Fibroblast of mammary gland (primary cell): ENCODE measurements at regions not wholly inside any gene's neighbourhood (a gene's known extent, or its start where the extent isn't known, plus 50 kb on each side); places are given as distances from the start of the nearest gene placed in this dataset.
A peak's percentile ranks its signal among the peaks of the same experiment; 100 is the strongest.

Source experiments
- DNase-seq: peaks from one replicate; pipeline ENCODE4 v3.0.0-alpha.2; 2010; ENCODE audit warnings: low read depth
- H3K4me3 ChIP-seq: 2 replicates; pipeline ENCODE4 v1.5.1; 2011; ENCODE audit warnings: low read depth, mild to moderate bottlenecking, low read length, moderate library complexity; ENCODE audit not compliant: control insufficient read depth
- TF ChIP-seq, protein P1 (sequence below): conservative IDR thresholded peaks from 2 replicates; pipeline ENCODE4 v1.5.1; 2011; ENCODE audit warnings: low read depth, low read length, inconsistent platforms; ENCODE audit not compliant: control insufficient read depth, insufficient read depth

DNA sequence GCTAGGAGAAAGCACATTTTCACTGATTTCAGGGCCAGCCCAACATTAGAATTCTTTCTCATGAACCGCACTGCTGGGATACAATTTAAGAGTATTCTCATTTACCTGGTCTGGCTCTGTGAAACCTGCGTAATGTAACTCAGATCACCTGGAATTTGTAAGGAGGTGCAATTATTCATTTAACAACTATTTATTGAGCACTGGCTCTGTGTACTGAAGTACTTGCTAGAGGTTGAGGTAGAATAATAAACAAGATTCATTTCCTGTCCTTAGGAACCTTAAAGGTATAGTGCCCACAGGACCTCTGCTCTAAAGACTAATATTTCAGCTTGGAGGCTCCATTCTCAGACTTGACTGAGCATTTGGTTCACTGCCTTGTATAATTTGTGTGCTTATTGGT is 242.2 kb upstream of the ZPLD1 start:
- H3K4me3 ChIP-seq: no peak overlapping the region
- DNase-seq: no peak
- TF ChIP-seq, protein P1, sequence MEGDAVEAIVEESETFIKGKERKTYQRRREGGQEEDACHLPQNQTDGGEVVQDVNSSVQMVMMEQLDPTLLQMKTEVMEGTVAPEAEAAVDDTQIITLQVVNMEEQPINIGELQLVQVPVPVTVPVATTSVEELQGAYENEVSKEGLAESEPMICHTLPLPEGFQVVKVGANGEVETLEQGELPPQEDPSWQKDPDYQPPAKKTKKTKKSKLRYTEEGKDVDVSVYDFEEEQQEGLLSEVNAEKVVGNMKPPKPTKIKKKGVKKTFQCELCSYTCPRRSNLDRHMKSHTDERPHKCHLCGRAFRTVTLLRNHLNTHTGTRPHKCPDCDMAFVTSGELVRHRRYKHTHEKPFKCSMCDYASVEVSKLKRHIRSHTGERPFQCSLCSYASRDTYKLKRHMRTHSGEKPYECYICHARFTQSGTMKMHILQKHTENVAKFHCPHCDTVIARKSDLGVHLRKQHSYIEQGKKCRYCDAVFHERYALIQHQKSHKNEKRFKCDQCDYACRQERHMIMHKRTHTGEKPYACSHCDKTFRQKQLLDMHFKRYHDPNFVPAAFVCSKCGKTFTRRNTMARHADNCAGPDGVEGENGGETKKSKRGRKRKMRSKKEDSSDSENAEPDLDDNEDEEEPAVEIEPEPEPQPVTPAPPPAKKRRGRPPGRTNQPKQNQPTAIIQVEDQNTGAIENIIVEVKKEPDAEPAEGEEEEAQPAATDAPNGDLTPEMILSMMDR: no peak

DNA sequence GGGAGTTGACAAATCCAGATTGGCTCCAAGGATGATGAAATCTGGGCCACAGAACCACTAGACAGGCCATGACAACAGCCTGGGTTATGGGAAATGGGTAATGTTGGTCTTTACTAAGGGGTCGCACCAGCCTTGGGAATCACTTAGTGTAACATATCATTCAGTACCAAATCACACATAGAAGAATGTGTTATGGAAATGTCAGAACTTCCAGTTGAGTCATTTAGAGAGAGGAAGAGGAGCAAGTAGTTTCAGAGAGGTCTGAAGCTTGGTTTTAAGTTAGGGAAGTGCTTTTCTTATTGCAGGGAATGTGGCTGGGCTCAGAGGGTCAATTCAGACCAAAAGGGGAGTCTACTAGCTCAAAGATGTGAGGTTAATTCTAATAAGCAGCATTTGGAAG is 241.6 kb upstream of the ZPLD1 start:
- no peak overlapping the region for H3K4me3 ChIP-seq
- no peak for DNase-seq
- TF ChIP-seq, protein P1: no peak

DNA sequence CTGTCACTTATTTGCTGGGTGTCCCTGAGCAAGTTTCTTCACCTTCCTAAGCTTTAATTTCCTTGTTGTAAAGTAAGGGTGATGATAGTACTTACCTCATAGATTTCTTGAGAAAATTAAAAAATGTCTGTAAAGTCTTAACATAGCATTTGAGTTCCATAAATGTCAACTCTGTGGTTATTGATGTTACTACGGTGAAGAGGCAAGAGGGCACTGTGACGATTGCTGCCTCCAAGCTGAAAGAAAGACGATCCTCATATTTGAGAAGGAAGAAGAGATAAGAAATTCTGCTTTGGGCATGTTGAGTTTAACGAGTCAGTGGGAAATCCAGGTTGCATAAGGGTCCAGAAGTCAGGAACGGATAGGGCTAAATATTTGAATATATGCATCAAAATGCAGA is 240.8 kb upstream of the ZPLD1 start:
- H3K4me3 ChIP-seq: no peak overlapping the region
- DNase-seq: no peak
- TF ChIP-seq, protein P1: no peak

DNA sequence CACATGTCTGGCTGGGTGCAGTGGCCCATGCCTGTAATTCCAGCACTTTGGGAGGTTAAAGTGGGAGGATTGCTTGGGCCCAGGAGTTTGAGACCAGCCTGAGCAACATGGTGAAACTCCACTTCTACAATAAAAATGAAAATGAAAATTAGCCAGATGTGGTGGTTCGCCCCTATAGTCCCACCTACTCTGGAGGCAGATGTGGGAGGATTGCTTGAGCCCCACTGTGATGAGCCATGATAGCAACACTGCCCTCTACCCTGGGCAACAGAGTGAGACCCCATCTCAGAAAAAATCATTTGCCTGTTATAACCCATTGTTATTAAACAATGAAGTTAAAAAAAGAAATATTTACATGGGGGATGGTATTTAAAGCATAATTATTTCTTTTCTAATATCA is 240.1 kb upstream of the ZPLD1 start:
- DNase-seq: no peak
- H3K4me3 ChIP-seq: no peak overlapping the region
- TF ChIP-seq, protein P1: no peak

DNA sequence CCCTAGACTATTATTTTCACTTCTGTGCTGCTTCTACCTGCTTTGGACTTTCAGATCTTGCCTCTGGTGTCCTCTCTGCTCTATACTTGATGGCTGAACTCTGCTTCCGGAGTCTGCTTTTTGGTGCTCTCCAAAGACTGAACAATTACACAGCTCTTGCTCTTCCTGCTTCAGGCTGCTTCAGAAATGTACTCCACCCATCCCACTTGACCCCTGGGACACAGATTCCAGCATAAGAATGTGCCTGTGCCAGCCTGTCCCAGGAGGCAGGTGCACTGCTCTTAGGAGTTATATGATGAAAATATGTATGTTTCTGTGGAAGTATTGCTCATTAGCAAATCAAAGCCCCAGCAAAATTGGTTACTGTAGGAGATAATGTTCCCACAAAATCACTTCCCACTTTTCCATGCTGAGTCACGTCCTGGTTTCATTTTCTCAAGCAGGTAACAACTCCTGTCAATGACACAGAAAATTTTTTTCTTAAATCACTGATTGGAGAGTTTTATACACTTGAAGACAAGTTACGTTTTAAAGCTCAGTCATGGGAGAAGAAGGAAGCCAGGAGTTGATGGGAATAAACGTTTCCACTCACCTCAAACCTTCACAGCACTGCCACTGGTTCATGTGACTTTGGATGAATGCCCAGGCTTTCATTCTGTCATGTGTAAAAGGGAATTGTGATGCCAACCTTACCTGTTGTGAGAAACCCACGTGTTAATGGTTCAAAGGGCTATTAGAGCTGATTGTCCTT is 239.4 kb upstream of the ZPLD1 start:
- H3K4me3 ChIP-seq: no peak overlapping the region
- DNase-seq: peak; percentile 68
- TF ChIP-seq, protein P1: no peak

DNA sequence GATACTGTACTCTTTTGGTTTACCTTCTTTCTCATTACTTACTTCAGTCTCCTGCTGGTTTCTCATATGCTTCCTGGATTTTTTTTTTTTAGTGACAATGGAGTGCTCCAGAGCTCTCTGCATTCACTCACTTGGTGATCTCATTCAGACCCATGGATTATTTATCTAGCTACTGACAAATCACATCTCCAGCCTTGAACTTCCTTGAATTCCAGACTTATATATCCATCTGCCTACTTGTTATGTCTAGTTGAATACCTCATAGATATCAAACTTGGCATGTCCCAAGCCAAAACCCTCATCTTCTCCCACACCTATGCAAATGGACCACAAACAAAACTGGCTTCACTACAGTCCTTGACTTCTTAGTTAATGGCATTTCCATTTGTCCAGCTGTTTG is 234.7 kb upstream of the ZPLD1 start:
- DNase-seq: no peak
- no peak overlapping the region for H3K4me3 ChIP-seq
- TF ChIP-seq, protein P1: no peak
